GM19023 (cell line): ENCODE measurements at regions not wholly inside any gene's neighbourhood (a gene's known extent, or its start where the extent isn't known, plus 50 kb on each side); places are given as distances from the start of the nearest gene placed in this dataset.
"Not testable (repeated sequence)": the region's sequence is repeated elsewhere in the genome, so short reads cannot be mapped to it uniquely, and the experiment has no call there.

Experiments
- ATAC-seq: cut with Tn5 transposase; IDR thresholded peaks from one replicate; pipeline ENCODE4 v1.9.1; 2021; ENCODE audit warnings: mild to moderate bottlenecking, moderate library complexity; ENCODE audit not compliant: unreplicated experiment

DNA sequence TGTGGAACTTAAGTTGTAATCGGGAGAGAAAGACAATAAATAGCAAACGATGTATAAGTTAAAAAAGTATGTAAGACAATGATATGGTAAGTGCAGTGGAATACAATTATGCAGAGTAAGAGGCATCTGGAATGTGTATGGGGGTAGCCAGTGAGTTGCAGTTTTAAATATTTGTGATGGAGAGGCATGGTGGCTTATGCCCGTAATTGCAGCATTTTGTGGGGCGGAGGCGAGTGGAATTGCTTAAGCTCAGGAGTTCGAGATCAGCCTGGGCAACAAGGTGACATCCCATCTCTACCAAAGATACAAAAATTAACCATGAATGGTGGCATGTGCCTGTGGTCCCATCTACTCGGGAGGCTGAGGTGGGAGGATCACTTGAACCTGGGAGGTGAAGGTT lies 52.5 kb upstream of the WDFY3 start:
- no peak for ATAC-seq

DNA sequence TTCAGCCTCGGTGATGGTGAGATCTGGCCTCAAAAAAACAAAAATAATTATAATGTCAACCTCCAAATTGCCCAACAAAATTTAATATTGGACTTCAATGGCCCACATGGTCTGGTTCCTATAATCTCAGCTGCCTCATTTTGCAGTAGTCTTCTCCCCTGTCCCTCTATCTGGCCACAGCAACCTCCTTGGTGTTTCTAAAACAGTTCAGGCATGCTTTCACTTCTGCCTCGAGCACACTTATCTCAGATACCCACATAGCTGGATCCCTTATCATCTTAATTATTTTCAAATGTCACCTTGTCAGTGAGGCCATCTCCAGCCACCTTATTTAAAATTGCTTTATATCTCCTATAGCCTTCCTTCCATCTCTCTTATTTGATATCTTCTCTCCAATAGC lies 52.9 kb upstream of the WDFY3 start:
- ATAC-seq, result no peak

DNA sequence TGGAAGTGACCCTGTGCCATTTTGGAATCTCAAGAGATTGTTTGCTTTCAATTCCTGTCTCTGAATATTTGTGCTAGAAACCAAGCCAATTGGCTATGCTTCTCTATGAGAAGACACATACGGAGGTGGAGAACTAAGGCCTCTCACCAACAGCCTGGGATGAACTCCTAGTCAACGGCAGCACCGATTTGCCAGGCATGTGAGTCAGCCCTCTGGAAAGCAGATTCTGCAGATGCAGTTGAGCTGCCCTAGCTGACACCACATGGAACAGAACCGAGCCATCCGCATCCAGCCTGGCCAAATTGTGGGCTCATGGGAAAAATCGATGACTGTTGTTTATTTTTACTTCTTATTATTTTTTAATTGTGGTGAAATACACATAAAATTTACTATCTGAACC lies 58.2 kb upstream of the WDFY3 start:
- no peak for ATAC-seq

DNA sequence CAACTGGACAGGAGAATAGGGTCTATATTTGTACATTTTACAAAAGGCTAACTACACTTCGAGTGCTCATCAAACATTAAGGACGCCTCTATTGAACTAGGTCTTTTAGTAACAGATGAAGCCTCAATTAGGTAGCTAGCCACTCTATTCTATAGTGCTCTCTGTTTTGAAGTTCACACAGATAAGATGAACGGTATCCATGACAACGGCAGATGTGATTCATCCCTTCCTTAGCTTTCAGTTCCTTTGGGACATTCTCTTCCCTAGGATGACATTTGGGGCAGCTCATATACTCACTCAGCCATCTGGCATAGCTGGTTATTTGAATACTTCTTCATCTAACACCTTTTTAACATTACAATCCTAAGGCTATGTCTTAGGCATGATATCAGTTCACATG lies 62.4 kb upstream of the WDFY3 start:
- ATAC-seq, result no peak

DNA sequence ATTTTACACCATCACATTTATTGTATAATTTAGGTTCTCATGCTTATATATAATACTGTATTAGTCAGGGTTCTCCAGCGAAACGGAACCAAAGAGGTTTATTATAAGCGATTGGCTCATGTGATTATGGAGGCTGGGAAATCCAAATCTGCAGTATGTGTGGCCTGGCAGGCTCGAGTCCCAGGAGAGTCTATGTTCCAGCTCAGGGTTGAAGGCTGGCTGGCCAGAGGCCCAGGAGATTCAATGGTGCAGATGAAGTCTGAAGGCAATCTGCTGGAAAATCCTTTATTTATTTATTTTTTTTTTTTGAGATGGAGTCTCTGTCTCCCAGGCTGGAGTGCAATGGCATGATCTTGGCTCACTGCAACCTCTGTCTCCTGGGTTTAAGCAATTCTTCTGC lies 63.0 kb upstream of the WDFY3 start:
- no peak for ATAC-seq

DNA sequence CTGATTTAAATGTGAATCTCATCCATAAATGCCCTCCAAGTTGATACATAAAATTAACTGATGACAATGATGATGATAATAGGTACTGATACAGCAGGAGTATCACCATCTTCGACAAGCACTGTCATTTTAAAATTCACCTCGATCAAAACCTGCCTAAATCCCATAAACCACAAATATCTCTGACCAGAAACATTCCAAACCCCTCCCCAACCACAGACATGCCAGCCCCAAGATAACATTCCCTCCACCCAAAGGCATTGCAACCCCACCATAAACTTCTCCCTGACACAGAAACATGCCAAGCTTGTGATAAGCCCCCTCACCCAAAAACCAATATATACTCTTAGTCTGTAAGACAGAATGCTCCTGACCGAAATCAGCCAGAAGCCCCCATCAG lies 63.7 kb upstream of the WDFY3 start:
- no peak for ATAC-seq

DNA sequence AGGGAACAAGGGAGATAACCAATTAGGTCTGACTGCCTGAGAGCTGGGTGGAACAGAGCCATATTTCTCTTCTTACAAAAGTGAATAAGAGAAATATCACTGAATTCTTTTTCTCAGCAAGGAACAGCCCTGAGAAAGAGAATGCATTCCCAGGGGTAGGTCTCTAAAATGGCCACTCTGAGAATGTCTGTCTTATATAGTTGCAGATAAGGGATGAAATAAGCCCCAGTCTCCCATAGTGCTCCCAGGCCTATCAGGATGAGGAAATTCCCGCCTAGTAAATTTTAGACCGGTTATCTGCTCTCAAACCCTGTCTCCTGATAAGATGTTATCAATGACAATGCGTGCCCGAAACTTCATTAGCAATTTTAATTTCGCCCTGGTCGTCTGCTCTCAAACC lies 67.3 kb upstream of the WDFY3 start:
- not testable (repeated sequence) for ATAC-seq

DNA sequence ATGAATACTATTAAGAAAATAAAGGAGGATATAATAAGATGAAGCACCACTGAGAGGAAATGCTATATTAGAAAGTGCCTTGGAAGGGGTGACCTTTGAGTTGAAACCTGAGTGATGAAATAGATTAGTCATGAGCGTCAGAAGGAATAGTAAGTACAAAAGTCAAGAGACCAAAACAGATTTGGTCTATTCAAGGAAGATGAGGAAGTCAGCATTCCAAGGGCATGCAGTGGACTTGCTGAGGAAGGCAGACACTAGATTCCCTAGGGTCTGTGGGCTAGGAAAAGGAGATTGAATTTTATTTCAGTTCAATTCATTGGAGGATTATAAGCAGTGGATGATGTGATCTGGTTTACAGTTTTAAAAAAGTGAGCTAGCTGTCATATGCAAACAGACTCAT lies 73.0 kb upstream of the WDFY3 start:
- no peak for ATAC-seq

DNA sequence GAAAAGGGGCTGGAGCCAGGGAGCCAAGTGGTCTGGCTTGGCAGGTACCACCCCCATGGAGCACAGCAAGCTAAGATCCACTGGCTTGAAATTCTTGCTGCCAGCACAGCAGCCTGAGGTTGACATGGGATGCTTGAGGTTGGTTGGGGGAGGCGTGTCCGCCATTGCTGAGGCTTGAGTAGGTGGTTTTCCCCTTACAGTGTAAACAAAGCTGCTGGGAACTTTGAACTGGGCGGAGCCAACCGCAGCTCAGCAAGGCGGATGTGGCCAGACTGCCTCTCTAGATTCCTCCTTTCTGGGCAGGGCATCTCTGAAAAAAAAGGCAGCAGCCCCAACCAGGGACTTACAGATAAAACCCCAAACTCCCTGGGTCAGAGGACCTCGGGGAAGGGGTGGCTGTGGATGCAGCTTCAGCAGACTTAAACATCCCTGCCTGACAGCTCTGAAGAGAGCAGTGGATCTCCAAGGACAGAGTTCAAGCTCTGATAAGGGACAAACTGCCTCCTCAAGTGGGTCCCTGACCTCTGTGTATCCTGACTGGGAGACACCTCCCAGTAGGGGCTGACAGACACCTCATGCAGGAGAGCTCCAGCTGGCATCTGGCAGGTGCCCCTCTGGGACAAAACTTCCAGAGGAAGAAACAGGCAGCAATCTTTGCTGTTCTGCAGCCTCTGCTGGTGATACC lies 77.5 kb upstream of the WDFY3 start:
- ATAC-seq, result not testable (repeated sequence)

DNA sequence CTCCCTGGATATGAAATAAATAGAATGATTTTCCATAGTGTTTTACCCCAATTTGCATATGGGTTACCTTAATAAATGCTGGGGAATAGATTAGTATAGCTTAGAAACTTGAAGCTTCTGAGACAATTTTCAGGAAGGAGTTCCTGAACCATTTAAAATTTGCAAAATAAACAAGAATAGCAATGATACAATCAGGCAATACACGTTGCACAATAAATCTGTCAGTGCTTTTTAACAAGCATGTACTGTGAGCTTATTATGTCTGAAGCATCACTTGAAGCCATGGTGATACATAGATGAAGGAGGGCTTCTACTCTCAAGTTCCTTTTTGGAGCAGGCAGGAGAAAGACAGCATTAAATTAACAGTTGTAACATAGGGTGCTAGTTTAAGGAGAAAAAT lies 84.2 kb upstream of the WDFY3 start:
- ATAC-seq, result no peak

DNA sequence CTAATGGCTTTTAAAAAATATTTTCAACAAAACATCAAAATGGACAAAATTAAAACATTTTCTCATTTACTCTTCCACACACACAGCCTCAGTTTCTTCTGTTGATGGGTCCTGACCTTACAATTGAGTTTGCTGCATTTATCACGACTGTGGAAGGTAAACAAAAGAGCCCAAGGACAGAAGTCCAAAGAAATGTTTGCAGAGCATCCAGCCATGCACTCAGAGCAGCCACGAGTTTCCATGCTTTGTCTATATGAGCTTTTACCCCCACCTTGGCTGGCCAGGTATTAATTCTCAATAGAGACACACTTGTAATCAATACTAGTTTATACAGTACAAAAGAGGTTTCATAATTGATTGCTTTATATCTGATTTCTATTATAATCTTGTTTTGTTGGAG lies 85.0 kb upstream of the WDFY3 start:
- ATAC-seq, result no peak

DNA sequence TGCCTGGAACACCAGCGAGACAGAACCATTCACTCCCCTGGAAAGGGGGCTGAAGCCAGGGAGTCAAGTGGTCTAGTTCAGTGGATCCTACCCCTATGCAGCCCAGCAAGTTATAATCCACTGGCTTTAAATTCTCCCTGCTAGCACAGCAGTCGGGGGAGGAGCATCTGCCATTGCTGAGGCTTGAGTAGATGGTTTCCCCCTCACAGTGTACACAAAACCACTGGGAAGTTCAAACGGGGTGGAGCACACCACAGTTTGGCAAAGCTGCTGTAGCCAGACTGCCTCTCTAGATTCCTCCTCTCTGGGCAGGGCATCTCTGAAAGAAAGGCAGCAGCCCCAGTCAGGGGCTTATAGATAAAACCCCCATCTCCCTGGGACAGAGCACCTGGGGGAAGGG lies 88.4 kb upstream of the WDFY3 start:
- ATAC-seq, result not testable (repeated sequence)

DNA sequence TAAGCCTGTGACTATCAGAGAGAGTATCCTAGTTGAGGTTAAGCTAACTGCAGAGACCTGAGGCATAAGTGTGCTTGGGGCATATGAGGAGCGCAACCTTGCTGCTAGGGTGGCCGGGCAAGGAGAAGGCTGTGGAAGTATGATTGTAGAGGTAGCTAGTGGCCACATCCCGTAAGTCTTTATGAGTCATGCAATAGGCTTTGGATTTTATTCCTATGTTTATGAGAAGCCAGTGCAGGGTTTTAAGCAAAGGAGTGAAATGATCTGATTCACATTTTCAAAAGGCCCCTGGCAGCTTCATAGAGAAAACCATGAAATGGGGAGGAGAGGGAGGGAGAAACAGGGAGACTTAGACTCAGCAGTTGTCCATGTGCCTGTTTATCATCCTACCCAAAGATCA lies 92.1 kb upstream of the WDFY3 start:
- no peak for ATAC-seq

DNA sequence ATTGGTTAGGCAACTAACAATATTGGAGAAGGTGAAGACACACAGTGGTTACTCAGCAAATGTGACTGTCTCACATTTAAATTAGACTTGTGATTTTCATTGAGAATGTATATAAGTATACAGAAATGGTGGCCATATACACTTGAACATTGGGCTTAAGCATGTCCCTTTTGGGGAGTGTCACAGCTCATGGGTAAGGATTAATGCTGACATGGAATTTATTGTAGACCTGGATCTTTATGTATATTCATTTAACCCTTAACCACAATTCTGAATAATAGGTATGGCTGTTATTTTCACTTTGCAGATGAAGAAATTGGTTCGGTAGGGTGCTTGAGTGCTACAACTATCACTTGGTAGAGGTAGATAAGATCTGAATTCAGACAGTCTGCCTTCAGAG lies 95.5 kb upstream of the WDFY3 start:
- no peak for ATAC-seq

DNA sequence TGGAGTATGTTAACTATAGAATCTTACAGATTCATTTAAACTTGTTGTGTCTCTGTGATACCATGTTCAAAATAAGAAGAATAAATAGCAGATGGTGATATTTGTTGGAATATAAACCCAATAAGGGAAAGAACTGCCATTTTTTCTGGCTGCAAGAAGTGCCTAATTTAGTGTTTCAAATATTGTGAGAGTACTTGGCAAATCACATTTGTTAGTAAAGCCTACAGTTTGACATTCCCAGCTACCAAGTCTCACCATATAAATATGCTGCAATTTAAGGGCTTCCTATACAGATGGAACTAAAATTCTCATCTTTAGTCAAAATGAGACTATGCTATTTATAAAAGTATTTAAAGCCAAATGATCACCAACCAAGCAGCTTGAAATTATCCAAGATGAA lies 96.0 kb upstream of the WDFY3 start:
- no peak for ATAC-seq

DNA sequence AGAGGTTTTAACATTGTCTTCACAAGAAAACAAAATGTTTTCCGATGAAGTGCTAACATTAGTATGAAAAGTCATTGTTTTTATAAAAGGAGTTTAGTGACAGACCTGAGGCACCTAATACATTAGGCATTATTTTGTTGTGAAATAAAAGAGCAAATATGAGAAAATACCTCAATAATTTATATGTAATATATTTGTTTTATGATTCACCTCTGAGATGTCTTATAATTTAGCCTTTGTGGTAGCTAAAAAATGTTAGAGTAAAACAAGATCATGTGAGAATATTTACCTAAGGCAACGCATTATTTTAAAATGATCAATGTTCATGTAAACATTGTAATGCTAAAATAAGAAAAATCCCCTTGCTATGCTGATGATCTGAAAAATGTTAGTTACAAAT lies 100.9 kb upstream of the WDFY3 start:
- no peak for ATAC-seq

DNA sequence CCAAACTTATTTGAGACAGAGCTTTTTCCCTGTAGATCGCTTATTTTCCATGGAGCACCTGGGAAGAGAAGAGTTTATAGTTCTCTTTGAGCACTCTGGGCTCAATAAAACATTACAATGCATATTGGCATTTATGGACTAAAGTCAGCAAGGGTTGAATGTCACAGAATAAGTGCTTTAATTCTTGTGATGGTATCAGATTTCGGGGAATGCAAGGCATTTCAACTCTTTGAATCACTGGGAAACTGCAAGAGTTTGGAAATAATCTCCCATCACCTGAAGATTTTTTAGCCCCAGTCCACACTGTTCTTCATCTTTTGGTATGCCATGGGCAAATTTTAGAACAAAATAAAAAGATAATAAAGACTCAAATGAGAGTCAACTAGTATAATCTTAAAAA lies 111.5 kb upstream of the WDFY3 start:
- ATAC-seq, result no peak

DNA sequence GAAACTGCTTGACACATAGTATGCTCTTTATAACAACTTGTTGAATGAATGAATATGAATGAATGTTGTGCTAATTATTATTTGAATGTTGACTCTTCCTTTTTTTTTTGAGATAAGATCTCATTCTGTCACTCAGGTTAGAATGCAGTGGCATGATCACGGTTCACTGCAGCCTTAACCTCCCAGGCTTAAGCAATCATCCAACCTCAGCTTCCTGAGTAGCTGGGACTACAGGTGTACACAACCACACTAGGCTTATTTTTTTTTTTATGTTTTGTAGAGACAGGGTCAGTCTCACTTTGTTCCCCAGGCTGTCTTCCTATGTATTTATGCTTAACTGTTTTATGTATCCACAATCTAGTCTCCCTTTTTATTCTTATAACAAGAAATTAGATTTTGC lies 114.7 kb upstream of the WDFY3 start:
- no peak for ATAC-seq

DNA sequence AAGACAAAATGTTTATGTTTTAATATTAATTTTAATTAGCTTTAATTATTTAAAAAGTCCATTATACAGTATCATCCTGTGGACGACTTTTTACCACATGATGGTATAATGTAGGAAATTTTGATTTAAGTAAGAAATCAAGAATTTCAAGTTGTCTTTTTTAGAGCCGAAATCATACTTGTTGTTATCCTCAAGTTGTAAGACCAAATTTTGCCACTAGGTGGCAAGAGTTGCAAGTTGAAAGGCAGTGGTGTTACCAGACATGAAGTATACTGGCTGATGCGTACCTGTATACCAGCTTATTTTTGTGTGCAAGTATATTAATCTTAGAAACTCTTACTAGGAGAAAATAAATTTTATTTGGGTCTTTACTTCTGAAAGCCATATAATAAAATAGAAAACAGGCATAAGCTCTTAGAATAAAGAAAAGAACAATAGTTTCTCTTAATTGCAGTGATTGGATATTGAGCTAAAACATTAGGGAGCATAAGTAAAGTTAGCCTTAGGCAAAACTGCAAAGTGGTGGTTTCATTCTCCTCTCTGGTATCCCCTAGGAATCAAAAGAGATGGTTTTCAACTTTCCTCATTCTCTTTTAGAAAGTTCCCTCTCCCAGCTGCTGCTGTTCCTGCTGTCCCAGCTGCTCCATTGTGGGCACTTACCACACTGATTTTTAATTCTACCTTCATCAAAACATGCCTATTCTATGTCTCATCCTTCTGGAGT lies 118.0 kb upstream of the WDFY3 start:
- ATAC-seq, result peak; percentile 50

DNA sequence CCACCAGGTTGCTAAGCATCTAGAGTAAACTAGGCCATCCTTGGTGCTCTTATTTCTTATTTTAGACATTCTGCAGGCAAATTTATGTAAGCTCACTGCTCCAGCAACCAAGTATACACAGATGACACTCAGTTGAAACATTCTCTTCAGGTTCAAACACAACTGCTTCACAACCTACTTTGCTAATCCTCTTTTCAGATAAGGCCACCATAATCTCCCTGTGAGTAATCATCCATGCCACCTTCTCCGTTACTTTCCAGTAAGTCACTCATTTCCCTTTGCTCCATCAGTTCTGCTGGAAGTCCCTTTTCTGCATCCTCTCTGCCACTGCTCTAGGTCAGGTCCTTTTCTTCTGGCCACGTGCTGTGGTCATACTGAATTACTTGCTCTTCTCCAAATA lies 120.2 kb upstream of the WDFY3 start:
- ATAC-seq, result no peak

DNA sequence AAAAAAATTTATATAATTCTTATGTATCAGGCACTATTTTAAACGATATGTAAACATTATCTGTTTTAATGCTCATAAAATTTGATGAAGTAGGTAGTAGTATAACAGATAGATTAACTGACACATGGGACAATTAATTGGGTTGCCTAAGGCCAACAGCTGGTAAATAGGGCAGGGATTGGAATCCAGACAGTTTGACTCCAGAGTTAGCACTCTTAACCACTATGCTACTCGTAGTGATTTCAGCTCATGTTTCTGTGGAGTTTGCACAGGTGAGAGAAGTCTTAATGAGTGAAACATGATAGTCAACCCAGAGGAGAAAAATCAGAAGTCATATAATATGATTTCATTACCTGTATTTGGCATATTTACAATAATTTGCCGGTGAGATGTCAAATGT lies 126.0 kb upstream of the WDFY3 start:
- no peak for ATAC-seq

DNA sequence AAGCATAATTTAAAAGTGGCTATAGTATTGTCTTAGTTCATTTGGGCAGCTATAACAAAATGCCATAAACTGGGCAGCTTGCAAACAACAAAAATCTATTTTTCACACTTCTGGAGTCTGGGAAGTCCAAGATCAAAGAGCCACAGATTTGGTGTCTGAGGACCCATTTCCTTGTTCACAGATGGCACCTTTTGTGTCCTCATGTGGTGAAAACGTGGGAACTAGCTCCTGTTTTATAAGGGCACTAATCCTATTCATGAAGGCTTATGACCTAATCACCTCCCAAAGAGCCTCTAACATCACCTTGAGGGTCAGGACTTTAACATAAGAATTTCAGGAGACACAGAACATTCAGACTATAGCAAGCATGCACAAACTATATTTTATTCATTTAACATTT lies 126.5 kb upstream of the WDFY3 start:
- no peak for ATAC-seq

DNA sequence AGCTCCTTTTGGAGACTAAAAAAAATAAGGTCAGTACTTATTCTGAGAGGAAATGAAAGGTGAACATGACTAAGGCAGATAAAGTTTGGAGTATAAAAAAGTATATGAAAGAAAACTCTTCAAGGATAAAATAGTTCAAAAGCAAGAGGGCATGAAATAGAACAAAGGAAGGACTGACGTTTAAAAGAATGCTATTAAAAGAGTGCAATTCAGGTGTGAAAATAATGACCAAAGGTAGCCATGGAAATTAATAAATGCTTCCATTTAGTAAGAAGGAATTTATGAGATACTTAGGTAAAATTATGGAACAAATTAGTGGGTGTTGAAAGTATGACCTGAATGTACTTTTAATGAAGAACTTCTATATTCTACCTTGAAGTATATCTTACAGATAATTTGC lies 128.2 kb upstream of the WDFY3 start:
- ATAC-seq, result no peak
